LNCaP clone FGC (cell line): ENCODE measurements at regions not wholly inside any gene's neighbourhood (a gene's known extent, or its start where the extent isn't known, plus 50 kb on each side); places are given as distances from the start of the nearest gene placed in this dataset.

ENCODE experiments used
- DNase-seq: peaks from one replicate; pipeline ENCODE4 v3.0.0-alpha.2; 2011; ENCODE audit warnings: low read depth
- H3K4me3 ChIP-seq: 2 replicates; pipeline ENCODE4 v1.5.1; 2011; ENCODE audit warnings: mild to moderate bottlenecking, low read depth, low read length, control low read depth
- TF ChIP-seq, protein P1 (sequence below): IDR thresholded peaks from 2 replicates; pipeline ENCODE4 v1.5.1; 2012; ENCODE audit warnings: mild to moderate bottlenecking; ENCODE audit not compliant: control insufficient read depth, insufficient read depth; ENCODE audit errors: extremely low read depth

DNA sequence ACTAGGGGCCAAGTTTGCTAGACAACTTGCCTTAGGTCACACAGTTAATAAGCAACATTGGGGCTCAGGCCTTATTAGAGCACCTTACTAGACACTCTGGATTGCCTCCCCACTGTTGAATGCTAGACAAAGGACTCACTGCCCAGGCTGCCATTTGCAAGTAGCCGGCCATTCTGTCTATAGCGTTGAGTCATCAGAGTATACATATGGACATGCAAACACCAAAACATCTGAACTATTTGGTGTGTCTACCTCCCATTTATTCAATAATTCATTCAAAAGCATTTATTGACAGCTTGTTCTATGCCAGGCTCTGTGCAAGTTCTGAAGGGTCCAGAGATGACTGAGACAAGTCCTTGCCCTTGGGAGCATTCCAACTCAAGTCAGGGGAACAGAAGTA lies 181.4 kb upstream of the DPT start:
- no peak overlapping the region for H3K4me3 ChIP-seq
- DNase-seq = no peak
- TF ChIP-seq, protein P1, sequence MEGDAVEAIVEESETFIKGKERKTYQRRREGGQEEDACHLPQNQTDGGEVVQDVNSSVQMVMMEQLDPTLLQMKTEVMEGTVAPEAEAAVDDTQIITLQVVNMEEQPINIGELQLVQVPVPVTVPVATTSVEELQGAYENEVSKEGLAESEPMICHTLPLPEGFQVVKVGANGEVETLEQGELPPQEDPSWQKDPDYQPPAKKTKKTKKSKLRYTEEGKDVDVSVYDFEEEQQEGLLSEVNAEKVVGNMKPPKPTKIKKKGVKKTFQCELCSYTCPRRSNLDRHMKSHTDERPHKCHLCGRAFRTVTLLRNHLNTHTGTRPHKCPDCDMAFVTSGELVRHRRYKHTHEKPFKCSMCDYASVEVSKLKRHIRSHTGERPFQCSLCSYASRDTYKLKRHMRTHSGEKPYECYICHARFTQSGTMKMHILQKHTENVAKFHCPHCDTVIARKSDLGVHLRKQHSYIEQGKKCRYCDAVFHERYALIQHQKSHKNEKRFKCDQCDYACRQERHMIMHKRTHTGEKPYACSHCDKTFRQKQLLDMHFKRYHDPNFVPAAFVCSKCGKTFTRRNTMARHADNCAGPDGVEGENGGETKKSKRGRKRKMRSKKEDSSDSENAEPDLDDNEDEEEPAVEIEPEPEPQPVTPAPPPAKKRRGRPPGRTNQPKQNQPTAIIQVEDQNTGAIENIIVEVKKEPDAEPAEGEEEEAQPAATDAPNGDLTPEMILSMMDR = no peak

DNA sequence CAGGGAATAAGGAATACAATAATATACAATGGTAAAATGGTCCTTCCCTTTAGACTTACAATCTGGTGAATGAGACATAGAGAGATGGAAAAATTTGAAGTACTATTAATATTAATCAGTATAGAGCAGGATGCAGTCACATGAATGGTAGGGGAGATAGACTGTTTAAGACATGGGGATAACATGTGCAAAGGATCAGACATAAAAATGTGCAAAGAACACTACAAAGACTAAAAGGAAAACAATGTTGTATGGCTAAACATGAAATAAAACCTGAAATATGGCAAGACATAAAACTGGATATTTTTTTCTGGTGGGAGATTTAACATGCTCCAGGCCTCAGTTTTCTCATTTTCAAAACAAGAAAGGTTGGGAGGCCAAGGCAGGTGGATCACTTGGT lies 182.4 kb upstream of the DPT start:
- H3K4me3 ChIP-seq = no peak overlapping the region
- DNase-seq = no peak
- TF ChIP-seq, protein P1 = no peak

DNA sequence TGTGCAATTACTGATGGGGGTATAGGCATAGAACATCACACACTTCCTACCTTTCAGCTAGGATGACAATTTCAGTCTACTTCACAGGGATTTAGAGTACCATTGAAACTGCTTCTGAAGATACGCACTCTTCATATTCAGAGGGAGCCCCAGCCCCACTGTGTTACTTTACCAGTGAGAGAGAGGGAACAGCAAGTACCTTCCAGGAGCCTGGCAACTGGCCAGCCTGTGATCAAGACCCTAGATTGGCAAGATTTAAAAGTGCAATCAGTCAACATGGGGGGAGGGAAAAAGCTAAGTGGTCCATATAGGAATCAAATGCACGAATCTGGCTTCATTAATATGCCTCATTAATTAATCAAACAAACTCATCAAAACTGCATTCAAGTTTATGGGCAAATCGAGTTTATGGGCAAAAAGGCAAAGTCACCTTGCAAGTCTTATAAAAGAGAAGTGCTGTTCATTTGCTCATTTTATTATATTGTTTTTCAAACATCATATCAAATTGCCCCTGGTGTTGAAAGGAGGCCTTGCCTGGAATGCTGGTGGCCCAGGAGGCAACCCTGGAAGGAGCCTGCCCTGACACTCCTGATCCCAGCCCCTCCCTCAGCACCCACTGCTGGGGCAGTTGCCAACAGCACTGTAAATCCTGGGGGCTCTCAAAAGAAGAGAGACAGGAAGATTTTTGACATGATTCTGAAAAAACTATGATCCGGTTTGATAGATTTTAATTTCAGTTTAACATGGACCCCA lies 184.9 kb upstream of the DPT start:
- TF ChIP-seq, protein P1 = no peak
- peak; percentile 26 for DNase-seq
- H3K4me3 ChIP-seq = no peak overlapping the region

DNA sequence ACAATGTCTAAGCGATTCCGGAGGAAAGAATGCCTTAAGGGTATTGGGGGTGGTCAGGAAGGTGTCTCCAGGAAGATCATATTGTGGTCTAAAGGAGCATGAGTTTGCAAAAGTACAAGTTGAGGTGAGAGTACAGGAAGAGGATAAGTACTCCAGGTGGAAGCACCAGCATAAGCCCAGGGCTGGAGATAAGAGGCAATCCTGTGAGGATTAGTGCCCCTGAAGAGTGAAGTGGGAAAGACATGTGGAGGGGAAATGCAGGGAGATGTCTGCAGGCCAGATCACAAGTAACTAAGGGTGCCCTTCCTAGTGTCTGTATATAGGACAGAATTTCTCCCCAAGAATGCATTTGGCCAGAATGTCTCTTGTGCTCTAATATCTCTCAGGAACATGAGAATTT lies 188.3 kb upstream of the DPT start:
- DNase-seq = no peak
- TF ChIP-seq, protein P1 = no peak
- H3K4me3 ChIP-seq = no peak overlapping the region

DNA sequence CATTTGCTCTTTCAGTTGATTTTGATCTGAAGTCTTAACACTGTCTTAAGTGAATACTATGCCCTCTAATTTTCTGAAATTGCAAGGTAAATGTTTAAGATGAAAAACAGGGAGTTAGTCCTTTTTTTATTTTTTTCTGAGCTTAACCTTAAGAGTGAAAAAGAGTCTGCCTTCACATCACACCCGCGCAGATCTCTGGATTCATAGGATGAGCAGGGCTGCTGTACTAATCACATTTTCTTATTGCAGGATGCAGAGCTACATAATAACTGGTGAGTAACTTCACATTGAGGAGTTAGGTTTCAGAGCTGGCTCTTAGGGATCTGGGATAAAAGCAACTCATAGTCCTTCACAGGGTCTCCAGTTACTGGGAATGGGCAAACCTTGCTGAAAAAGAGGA lies 188.7 kb upstream of the ATP1B1 start:
- no peak overlapping the region for H3K4me3 ChIP-seq
- DNase-seq = no peak
- TF ChIP-seq, protein P1 = no peak

DNA sequence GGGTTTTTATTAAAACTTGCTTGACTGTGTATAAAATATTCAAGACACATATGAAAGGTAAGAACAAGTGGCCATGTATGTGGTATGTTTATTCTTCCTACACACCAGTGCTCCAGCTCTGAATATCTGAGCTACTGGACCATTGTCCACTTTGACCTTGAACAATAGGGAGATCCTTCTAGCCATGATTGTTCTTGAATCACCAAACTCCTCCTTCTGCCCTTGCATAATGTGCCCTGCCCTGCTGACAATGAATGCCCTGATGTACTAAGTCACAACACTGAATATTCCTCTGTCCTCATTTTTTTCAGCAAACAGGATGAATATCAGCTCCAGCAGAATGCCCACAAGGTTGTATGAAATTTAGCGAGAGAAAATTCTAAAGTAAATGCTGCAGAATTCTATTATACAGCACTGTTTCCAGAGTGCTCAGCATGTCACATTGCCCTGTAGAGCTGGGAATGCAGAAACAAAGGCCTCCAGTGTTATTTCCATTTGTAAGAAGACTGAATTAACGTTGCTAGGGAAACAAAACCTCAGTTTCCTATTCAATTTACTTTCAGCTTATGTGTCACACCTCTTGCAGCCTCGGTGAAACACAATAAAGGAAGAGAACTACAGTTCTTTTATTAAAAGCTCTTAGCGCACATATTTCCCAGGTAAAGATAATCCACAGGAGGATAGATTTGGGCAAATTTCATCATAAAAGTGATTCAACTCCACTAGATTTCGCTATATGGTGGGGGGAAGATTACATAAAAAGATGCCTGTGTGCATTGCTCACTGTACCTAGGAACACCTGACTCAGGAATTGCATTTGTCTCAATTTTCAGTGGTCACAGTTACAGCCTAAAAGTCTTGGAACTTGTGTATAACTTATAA lies 187.4 kb upstream of the ATP1B1 start:
- TF ChIP-seq, protein P1 = no peak
- no peak overlapping the region for H3K4me3 ChIP-seq
- no peak for DNase-seq
